GM13976 (cell line): ENCODE measurements at regions not wholly inside any gene's neighbourhood (a gene's known extent, or its start where the extent isn't known, plus 50 kb on each side); places are given as distances from the start of the nearest gene placed in this dataset.
"Not testable (repeated sequence)": the region's sequence is repeated elsewhere in the genome, so short reads cannot be mapped to it uniquely, and the experiment has no call there.

Source experiments
- DNase-seq: peaks from one replicate; pipeline ENCODE4 v3.0.0; 2012; ENCODE audit warnings: low spot score
- CTCF ChIP-seq: IDR thresholded peaks from 2 replicates; pipeline ENCODE4 v1.5.1; 2012; ENCODE audit warnings: borderline replicate concordance, mild to moderate bottlenecking; ENCODE audit not compliant: insufficient read depth; ENCODE audit errors: extremely low read depth, missing control alignments, control extremely low read depth
- in situ Hi-C: fragments of 300-500 bp; cut with MboI; formaldehyde crosslinking; loops from one replicate; pipeline ENCODE4 v1.12.0; 2022; ENCODE audit warnings: low sequenced_read_pairs, mixed read lengths, inconsistent platforms; ENCODE audit not compliant: unreplicated experiment

GRCh38 chr9:761793-762560 lies 79.5 kb upstream of the DMRT1 start:
- in situ Hi-C loops: loop anchor here (10.0 kb wide), 1 partner anchor 57 kb away; no protein-coding TSS in a partner anchor
- no peak for DNase-seq
- no peak for TF ChIP-seq CTCF

DNA sequence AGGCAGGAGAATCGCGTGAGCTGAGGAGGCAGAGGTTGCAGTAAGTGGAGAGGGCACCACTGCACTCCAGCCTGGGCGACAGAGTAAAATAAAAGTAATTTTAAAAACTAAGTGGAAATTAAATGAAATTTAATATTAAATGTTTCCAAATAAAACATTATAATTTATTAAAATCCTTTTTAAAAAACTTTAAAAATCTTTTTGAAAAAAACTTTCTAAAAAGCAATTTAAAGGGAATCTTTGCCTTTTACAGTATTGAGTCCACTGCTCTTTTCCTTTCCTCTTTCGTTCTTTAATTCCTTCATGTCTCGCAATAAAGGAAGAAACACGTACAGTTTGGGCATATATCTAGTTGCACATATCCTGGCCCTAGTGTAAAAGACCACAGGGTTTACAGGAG lies 77.8 kb upstream of the DMRT1 start:
- in situ Hi-C loops: loop anchor here (10.0 kb wide), 1 partner anchor 59 kb away; no protein-coding TSS in a partner anchor
- TF ChIP-seq CTCF: no peak
- DNase-seq: no peak

GRCh38 chr9:764105-764524 lies 77.4 kb upstream of the DMRT1 start:
- peak; percentile 61 for DNase-seq
- in situ Hi-C loops: loop anchor here (10.0 kb wide), 1 partner anchor 59 kb away; no protein-coding TSS in a partner anchor
- peak; percentile 31 for TF ChIP-seq CTCF

DNA sequence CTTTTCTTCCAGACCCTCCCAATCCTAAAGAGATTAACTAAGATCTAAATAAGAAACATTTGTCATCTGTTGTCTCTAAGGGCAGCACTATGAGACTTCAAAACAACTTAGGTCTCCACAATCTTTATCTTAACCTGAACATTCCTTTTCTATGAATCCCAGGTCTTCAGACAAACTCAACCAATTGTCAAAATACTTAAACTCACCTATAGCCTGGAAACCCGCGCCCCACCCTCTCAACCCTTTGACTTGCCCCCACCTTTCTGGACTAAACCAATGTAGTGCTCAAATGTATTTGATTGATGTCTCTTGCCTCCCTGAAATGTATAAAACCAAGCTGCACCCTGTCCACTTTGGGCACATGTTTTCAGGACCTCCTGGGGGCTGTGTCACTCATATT lies 76.5 kb upstream of the DMRT1 start:
- TF ChIP-seq CTCF: no peak
- in situ Hi-C loops: loop anchor here (5.0 to 10.0 kb wide), 2 partner anchors 60 to 153 kb away; no protein-coding TSS in a partner anchor
- DNase-seq: no peak

- in situ Hi-C loops: loop anchor here (5.0 to 10.0 kb wide), 2 partner anchors 62 to 155 kb away; no protein-coding TSS in a partner anchor
- DNase-seq: not testable (repeated sequence)
Observed at GRCh38 chr9:767061-767561, 74.4 kb upstream of the DMRT1 start.

DNA sequence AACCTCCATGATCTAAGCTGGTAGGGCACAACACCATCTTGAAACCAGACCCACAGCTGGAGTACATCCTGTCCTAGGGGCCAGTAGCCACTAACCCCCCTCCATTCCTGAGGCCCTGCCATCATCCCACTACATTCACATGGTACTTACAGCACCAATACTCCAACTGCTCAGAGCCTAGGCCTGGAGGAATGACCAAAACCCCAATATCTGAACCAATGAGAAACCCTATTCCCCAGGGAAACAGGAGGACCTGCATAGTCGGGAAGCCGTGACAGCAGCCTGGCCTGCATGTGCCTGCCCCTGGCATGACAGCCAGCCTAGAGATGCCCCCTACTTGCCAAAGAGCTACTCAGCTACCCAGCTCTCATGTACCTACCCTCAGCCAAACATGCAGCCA lies 65.4 kb upstream of the DMRT1 start:
- no peak for TF ChIP-seq CTCF
- no peak for DNase-seq
- in situ Hi-C loops: no loop called here

DNA sequence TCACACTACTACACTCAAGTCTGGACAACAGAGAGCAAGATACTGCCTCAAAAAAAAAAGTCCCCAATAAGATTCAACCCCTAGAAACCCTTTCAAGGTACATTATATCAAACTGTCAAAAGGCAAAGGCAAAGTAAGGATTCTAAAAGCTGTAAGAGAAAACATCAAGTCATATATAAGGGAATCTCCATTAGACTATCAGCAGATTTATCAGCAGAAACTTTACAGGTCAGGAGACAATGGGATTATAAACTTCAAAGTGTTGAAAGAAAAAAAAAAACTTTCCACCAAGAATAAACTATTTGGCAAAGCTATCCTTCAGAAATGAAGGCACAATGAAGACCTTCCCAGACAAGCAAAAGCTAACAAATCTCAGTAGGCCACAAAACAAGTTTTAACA lies 63.5 kb upstream of the DMRT1 start:
- DNase-seq: no peak
- in situ Hi-C loops: no loop called here
- no peak for TF ChIP-seq CTCF
